RWPE1 (cell line): ENCODE measurements at regions not wholly inside any gene's neighbourhood (a gene's known extent, or its start where the extent isn't known, plus 50 kb on each side); places are given as distances from the start of the nearest gene placed in this dataset.

Experiments
- CTCF ChIA-PET: fragments of 350-600 bp; sonication (Branson Sonifier 250); formaldehyde crosslinking; extraction: SDS; loops from one replicate; lab custom pipeline; 2021; lab: Yijun Ruan, JAX
- POLR2A ChIA-PET: fragments of 400-600 bp; formaldehyde crosslinking; extraction: SDS; loops from one replicate; lab custom pipeline; 2020; ENCODE audit warnings: antibody characterized with exemption; ENCODE audit not compliant: low non-redundant PET; lab: Yijun Ruan, JAX
- DNase-seq: peaks from one replicate; pipeline ENCODE4 v3.0.0; 2012; ENCODE audit warnings: low spot score
- H3K27ac ChIP-seq: fragments of 450-650 bp; 2 replicates; pipeline ENCODE4 v1.5.1; 2017
- TF ChIP-seq, protein P1 (sequence below): fragments of 450-650 bp; conservative IDR thresholded peaks from 2 replicates; pipeline ENCODE4 v1.5.1; 2017; ENCODE audit warnings: low read depth, mild to moderate bottlenecking

DNA sequence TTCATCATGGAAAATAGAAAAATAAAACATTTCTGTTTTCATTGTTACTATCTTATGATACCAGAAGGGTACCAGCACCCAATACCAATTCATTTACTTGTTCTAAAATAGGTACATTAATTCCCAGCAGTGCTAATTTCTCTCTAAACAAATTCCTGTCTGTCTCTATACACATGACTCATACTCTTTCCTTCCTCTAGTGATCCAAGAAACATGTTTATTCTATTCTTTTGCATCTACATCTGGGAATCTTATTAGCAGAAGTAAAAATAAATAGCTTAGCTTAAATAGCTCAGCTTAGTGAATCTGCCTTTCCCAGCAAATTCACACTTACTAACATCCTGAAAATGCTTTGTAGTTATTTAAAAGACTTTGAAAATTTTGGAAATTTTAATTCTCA is 84.5 kb upstream of the MAPRE2 start:
- DNase-seq, result no peak
- CTCF ChIA-PET, result no interaction called here
- TF ChIP-seq, protein P1, sequence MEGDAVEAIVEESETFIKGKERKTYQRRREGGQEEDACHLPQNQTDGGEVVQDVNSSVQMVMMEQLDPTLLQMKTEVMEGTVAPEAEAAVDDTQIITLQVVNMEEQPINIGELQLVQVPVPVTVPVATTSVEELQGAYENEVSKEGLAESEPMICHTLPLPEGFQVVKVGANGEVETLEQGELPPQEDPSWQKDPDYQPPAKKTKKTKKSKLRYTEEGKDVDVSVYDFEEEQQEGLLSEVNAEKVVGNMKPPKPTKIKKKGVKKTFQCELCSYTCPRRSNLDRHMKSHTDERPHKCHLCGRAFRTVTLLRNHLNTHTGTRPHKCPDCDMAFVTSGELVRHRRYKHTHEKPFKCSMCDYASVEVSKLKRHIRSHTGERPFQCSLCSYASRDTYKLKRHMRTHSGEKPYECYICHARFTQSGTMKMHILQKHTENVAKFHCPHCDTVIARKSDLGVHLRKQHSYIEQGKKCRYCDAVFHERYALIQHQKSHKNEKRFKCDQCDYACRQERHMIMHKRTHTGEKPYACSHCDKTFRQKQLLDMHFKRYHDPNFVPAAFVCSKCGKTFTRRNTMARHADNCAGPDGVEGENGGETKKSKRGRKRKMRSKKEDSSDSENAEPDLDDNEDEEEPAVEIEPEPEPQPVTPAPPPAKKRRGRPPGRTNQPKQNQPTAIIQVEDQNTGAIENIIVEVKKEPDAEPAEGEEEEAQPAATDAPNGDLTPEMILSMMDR, result no peak
- H3K27ac ChIP-seq, result no peak overlapping the region
- POLR2A ChIA-PET, result no interaction called here

DNA sequence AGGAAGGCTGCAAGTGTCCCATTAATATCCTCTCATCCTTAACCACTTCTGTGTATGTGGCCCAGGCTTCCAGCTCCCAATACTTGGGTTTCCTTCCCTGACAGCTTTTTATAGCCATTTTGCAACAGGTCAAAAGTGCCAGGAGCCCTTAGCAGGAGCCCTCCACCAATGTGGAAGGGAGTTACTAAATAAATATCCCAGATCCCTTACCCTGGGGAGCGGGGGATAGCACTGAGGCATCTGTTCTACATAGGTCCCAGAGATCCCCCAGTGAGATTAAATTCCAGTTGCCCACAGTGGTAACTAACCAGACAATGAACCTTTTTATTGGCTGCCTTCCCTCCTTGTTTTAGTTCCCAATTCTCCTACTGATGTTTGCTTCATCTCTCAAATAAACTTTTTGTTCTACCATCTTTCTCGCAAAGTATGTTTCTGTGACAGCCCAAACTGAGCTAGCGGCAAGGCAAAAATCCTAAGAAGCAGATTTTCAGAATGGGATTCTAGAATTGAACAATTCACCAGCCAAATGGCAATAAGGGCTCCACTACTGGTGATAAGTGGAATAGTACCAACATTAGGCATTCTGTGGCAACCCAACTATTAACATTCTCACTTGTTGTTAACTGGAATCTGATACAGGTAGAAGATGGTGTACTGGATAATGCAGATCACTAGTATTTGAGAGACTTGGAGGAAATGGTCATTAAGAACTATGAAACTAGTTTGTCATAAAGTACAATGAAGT is 83.9 kb upstream of the MAPRE2 start:
- DNase-seq, result no peak
- POLR2A ChIA-PET, result no interaction called here
- CTCF ChIA-PET, result interaction anchor here (0.5 kb wide), 1 partner anchor 90 kb away, joined by 3 read pairs; no protein-coding TSS in a partner anchor
- TF ChIP-seq, protein P1, result no peak
- no peak overlapping the region for H3K27ac ChIP-seq

DNA sequence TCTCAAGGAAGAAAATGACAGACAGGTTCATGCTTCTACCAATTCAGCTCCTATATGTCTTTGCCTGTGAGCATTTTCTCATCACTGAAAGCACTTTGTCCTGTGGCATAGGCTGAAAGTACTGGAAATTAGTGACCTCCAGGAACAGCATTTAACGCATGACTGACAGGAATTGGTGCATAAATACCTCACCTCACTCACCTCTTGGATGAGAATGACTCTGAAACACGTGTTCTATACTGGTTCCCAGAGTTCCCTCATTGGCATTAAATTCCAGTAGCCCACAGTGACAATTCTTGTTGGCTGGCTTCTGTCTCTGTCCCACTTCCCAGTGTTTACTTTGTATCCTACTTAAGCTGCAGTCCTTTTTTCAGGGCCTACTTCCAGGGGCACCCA is 83.4 kb upstream of the MAPRE2 start:
- ChIA-PET POLR2A (no interaction called here), CTCF (interaction anchor here (0.7 kb wide), 1 partner anchor 433 kb away, joined by 3 read pairs; no protein-coding TSS in a partner anchor)
- TF ChIP-seq, protein P1, result no peak
- DNase-seq, result no peak
- no peak overlapping the region for H3K27ac ChIP-seq

DNA sequence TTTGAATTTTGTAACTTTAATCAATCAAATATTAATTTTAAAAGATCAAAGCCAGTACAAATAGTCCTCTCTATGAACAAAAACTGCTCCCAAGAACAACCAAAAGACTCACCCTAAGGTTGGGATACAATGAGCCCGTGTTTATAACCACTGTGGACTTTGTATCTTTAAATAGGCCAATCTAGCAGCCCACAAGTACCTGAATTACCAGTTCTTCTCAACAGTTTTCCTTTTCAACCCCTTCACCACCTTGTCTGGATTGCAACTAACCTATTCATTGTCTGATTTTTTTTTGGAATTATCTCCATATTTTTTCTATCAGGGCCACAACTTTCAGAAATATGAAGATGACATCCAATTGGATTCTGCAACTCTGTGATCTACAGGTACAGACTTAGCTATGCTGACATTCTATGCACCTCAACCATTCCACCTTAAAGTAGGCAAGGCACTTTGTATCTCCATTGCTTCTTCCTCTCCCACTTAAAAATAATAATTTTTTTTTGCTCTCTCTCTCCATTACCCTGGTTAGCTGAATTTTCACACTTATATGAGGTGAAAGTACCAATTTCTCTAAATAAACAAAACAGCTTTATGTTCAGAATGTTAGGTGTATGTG is 81.9 kb upstream of the MAPRE2 start:
- no peak for DNase-seq
- CTCF ChIA-PET, result interaction anchor here (0.9 kb wide), 1 partner anchor 104 kb away, joined by 3 read pairs; no protein-coding TSS in a partner anchor
- TF ChIP-seq, protein P1, result no peak
- POLR2A ChIA-PET, result no interaction called here
- H3K27ac ChIP-seq, result no peak overlapping the region

DNA sequence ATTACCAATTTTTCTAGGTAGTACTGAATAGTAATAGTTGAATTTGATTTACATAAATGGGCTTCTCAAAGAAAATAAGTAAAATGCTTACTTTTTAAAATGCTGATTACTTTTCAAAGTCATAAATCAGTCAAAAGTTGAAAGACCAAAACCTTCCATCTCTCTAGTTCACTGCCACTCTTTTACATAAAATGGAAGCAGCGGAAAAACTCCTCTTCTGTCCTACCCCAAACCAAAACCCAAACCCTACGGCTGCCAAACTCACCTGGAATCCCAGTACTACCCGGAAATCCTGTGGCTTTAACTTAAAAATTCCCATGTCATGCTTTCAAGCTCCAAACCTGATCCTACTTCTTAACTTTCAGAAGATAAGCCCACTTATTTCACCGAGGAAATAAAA is 81.2 kb upstream of the MAPRE2 start:
- no peak overlapping the region for H3K27ac ChIP-seq
- TF ChIP-seq, protein P1, result no peak
- ChIA-PET POLR2A (no interaction called here), CTCF (no interaction called here)
- DNase-seq, result no peak

DNA sequence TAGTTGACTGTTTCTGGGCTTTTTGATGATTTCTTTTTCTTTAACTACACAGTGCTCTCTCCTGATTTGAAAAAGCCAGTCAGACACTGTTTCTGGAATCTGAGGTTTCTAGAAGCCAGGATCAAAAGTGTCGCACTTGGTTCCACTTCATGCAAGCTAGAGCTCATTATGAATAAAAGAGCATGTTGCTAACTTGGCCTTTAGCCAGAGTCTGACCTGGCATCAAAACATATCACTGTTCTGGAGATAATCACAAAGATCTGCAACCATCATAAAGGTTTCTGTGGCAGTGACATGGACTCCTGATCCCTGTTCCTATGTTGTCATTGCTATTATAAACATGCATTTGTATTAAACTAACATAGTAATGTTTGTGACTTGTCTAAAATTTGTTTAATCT is 76.1 kb upstream of the MAPRE2 start:
- ChIA-PET CTCF (no interaction called here), POLR2A (no interaction called here)
- DNase-seq, result no peak
- H3K27ac ChIP-seq, result no peak overlapping the region
- TF ChIP-seq, protein P1, result no peak
